IMR-90 (cell line): ENCODE measurements at regions not wholly inside any gene's neighbourhood (a gene's known extent, or its start where the extent isn't known, plus 50 kb on each side); places are given as distances from the start of the nearest gene placed in this dataset.

Experiments used
- ATAC-seq: fragments of 200-7000 bp; cut with Tn5 transposase; 2 replicates; pipeline ENCODE4 v1.9.1; 2020; ENCODE audit warnings: low read depth, mild to moderate bottlenecking, moderate library complexity
- BruUV-seq: library from RNA; stranded (reverse); fragments of 400-500 nt; replicated peaks from 2 replicates; lab custom pipeline; 2021; lab: Mats Ljungman, UMichigan
- CTCF ChIA-PET: fragments of 300-600 bp; formaldehyde crosslinking; extraction: SDS; loops from one replicate; lab custom pipeline; 2021; ENCODE audit warnings: antibody characterized with exemption; lab: Yijun Ruan, JAX
- POLR2A ChIA-PET: fragments of 300-600 bp; sonication (Branson Sonifier 250); formaldehyde crosslinking; loops from one replicate; lab custom pipeline; 2022; ENCODE audit warnings: antibody characterized with exemption; ENCODE audit not compliant: unreplicated experiment; lab: Charles Lee
- DNase-seq: peaks from one replicate; pipeline ENCODE4 v3.0.0; 2013
- H2AFZ ChIP-seq: replicated peaks from 2 replicates; pipeline ENCODE3; 2013; ENCODE audit warnings: low read length, mild to moderate bottlenecking; ENCODE audit not compliant: poor library complexity
- H2AK5ac ChIP-seq: 2 replicates; pipeline ENCODE4 v1.6.1; 2013; ENCODE audit warnings: low read depth, low read length, inconsistent platforms
- H2AK9ac ChIP-seq: replicated peaks from 2 replicates; pipeline ENCODE3; 2013; ENCODE audit warnings: mild to moderate bottlenecking, low read depth, low read length, moderate library complexity; ENCODE audit not compliant: poor library complexity
- H2BK120ac ChIP-seq: 2 replicates; pipeline ENCODE4 v1.6.1; 2013; ENCODE audit warnings: low read depth, low read length, inconsistent platforms
- H2BK15ac ChIP-seq: 3 replicates; pipeline ENCODE4 v1.6.1; 2013; ENCODE audit warnings: low read depth, low read length, inconsistent platforms
- H2BK20ac ChIP-seq: 2 replicates; pipeline ENCODE4 v1.6.1; 2013; ENCODE audit warnings: low read depth, mild to moderate bottlenecking, inconsistent platforms, low read length, moderate library complexity
- H2BK5ac ChIP-seq: 2 replicates; pipeline ENCODE4 v1.6.1; 2013; ENCODE audit warnings: mild to moderate bottlenecking, low read depth, low read length, inconsistent platforms; ENCODE audit not compliant: poor library complexity, severe bottlenecking
- H3K14ac ChIP-seq: replicated peaks from 2 replicates; pipeline ENCODE4 v1.6.1; 2013; ENCODE audit warnings: low read depth, low read length, inconsistent platforms
- H3K18ac ChIP-seq: 2 replicates; pipeline ENCODE4 v1.6.1; 2013; ENCODE audit warnings: low read depth, low read length, control low read depth
- H3K23ac ChIP-seq: 2 replicates; pipeline ENCODE4 v1.6.1; 2013; ENCODE audit warnings: low read depth, low read length, inconsistent platforms
- H3K27ac ChIP-seq: 2 replicates; pipeline ENCODE4 v1.5.1; 2013; ENCODE audit warnings: mild to moderate bottlenecking, control low read depth, low read length; ENCODE audit not compliant: insufficient read depth
- H3K27me3 ChIP-seq: 2 replicates; pipeline ENCODE4 v1.6.1; 2013; ENCODE audit warnings: low read length; ENCODE audit not compliant: control insufficient read depth, insufficient read depth
- H3K36me3 ChIP-seq: 2 replicates; pipeline ENCODE4 v1.6.1; 2013; ENCODE audit warnings: low read length, mixed read lengths; ENCODE audit not compliant: control insufficient read depth, insufficient read depth
- H3K4ac ChIP-seq: 2 replicates; pipeline ENCODE4 v1.6.1; 2013; ENCODE audit warnings: low read depth, low read length, inconsistent platforms
- H3K4me1 ChIP-seq: 2 replicates; pipeline ENCODE4 v1.6.1; 2013; ENCODE audit warnings: low read length, mixed read lengths; ENCODE audit not compliant: control insufficient read depth, insufficient read depth
- H3K4me2 ChIP-seq: 2 replicates; pipeline ENCODE4 v1.6.1; 2013; ENCODE audit warnings: low read depth, mild to moderate bottlenecking, control low read depth, low read length, moderate library complexity
- H3K4me3 ChIP-seq: 2 replicates; pipeline ENCODE4 v1.5.1; 2013; ENCODE audit warnings: low read depth, mild to moderate bottlenecking, control low read depth, low read length, moderate library complexity; ENCODE audit not compliant: insufficient read depth
- H3K56ac ChIP-seq: 2 replicates; pipeline ENCODE4 v1.6.1; 2013; ENCODE audit warnings: low read length, inconsistent platforms; ENCODE audit not compliant: insufficient read depth; ENCODE audit errors: extremely low read depth
- H3K79me1 ChIP-seq, 2 experiments: 2 replicates each; pipeline ENCODE4 v1.6.1; 2013; ENCODE audit warnings: low read length in 2 of 2, inconsistent platforms in 1 of 2, low read depth in 1 of 2
- H3K9ac ChIP-seq: 2 replicates; pipeline ENCODE4 v1.6.1; 2013; ENCODE audit warnings: low read depth, low read length, control low read depth
- H3K9me1 ChIP-seq: 2 replicates; pipeline ENCODE4 v1.6.1; 2013; ENCODE audit warnings: low read length, inconsistent platforms; ENCODE audit not compliant: insufficient read depth
- H3K9me3 ChIP-seq: 2 replicates; pipeline ENCODE4 v1.6.1; 2013; ENCODE audit warnings: low read length; ENCODE audit not compliant: control insufficient read depth, insufficient read depth
- H4K20me1 ChIP-seq: 2 replicates; pipeline ENCODE4 v1.6.1; 2013; ENCODE audit warnings: low read length, inconsistent platforms; ENCODE audit not compliant: insufficient read depth
- H4K5ac ChIP-seq: 2 replicates; pipeline ENCODE4 v1.6.1; 2013; ENCODE audit warnings: mild to moderate bottlenecking, low read depth, low read length, control low read depth
- H4K8ac ChIP-seq, 2 experiments: 2 replicates each; pipeline ENCODE4 v1.6.1; 2013; ENCODE audit warnings: low read depth in 2 of 2, low read length in 2 of 2, control low read depth in 1 of 2, inconsistent platforms in 1 of 2
- H4K91ac ChIP-seq: 2 replicates; pipeline ENCODE4 v1.6.1; 2013; ENCODE audit warnings: low read depth, low read length, inconsistent platforms; ENCODE audit not compliant: insufficient read depth
- BHLHE40 ChIP-seq: fragments of 150-350 bp; IDR thresholded peaks from 2 replicates; pipeline ENCODE4 v1.6.1; 2016; ENCODE audit warnings: mild to moderate bottlenecking, low read depth, low read length
- CHD1 ChIP-seq: IDR thresholded peaks from 2 replicates; pipeline ENCODE4 v1.6.1; 2012; ENCODE audit warnings: low read depth, low read length, improper control_type of control experiment
- MAFK ChIP-seq: IDR thresholded peaks from 2 replicates; pipeline ENCODE4 v1.6.1; 2012; ENCODE audit warnings: low read depth, low read length, improper control_type of control experiment
- MAZ ChIP-seq: IDR thresholded peaks from 2 replicates; pipeline ENCODE4 v1.6.1; 2012; ENCODE audit warnings: low read depth, mild to moderate bottlenecking, low read length, improper control_type of control experiment, moderate library complexity, borderline replicate concordance
- NFE2L2 ChIP-seq: fragments of 150-350 bp; IDR thresholded peaks from 2 replicates; pipeline ENCODE4 v1.6.1; 2016; ENCODE audit warnings: low read depth, mild to moderate bottlenecking, low read length
- RCOR1 ChIP-seq: IDR thresholded peaks from 2 replicates; pipeline ENCODE4 v1.6.1; 2012; ENCODE audit warnings: mild to moderate bottlenecking, low read length, improper control_type of control experiment; ENCODE audit not compliant: insufficient replicate concordance
- SMC3 ChIP-seq: fragments of 150-350 bp; IDR thresholded peaks from 2 replicates; pipeline ENCODE4 v1.6.1; 2016; ENCODE audit warnings: low read depth, mild to moderate bottlenecking, antibody characterized with exemption, low read length, moderate library complexity
- WGBS, 2 experiments: methylation state at CpG; one replicate each; pipeline versions ENCODE4 v1.1.5 to v1.1.7; 2013; ENCODE audit warnings: missing lambda C conversion rate in 2 of 2; ENCODE audit not compliant: insufficient read length in 1 of 2; ENCODE audit errors: extremely low coverage in 2 of 2; 5-methylcytosine and 5-hydroxymethylcytosine counted together
- dilution Hi-C: fragments of 300-500 bp; cut with HindIII; formaldehyde crosslinking; loops from one replicate; pipeline ENCODE4 v1.14.3; 2018; ENCODE audit warnings: low sequenced_read_pairs; ENCODE audit not compliant: unreplicated experiment
- in situ Hi-C: fragments of 300-500 bp; cut with MboI; formaldehyde crosslinking; loops from 3 replicates; pipeline ENCODE4 v1.14.3; 2019; ENCODE audit warnings: low sequenced_read_pairs, inconsistent platforms, mixed read lengths
- intact Hi-C: fragments of 100-400 bp; cut with micrococcal nuclease; formaldehyde crosslinking; loops from 2 replicates; pipeline ENCODE4 v1.10.0; 2022
- TF ChIP-seq, protein P1 (sequence below): fragments of 150-350 bp; IDR thresholded peaks from 2 replicates; pipeline ENCODE4 v1.6.1; 2017; ENCODE audit warnings: mild to moderate bottlenecking, antibody characterized with exemption, low read length, low read depth

DNA sequence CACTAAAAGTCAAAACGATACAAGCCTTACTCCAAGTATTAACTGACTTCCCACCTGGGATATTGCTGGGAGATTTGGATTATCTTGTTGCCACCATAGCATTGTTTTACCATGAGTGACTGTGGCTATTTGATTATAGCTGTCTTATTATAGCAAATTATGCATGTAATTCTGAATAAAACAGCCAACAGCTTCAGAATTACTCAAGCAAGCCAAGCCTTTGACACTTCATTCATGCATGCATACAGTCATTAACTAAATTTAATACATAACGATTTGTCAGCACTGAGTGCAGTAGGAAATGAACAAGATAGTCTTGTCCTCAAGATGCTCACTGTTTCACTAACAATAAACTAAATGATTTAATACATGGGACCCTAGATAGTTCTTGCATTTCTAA lies 133.0 kb upstream of the FRMD6 start:
- Histone ChIP-seq H3K9me3 (no peaks in the 10 kb centered on the region), H3K4me2 (no peak overlapping the region), H3K4me1 (peaks cover 2% of the 10 kb centered on the region; the same call in 1 of the 2 replicates), H4K91ac (no peak overlapping the region), H3K27ac (no peak overlapping the region), H3K27me3 (no peaks in the 10 kb centered on the region), H3K9ac (no peak overlapping the region), H2BK5ac (no peak overlapping the region), H2AFZ (no peak overlapping the region), H2BK120ac (no peak overlapping the region), H3K56ac (no peak overlapping the region), H3K79me1 (no peaks in the 10 kb centered on the region), H2AK5ac (no peak overlapping the region), H3K4ac (no peak overlapping the region), H3K14ac (no peak overlapping the region), H3K18ac (no peak overlapping the region), H2AK9ac (no peak overlapping the region), H3K9me1 (peaks cover 4% of the 10 kb centered on the region; the same call in 1 of the 2 replicates), H2BK20ac (no peak overlapping the region), H2BK15ac (no peak overlapping the region), H3K36me3 (no peaks in the 10 kb centered on the region), H4K5ac (no peak overlapping the region), H3K4me3 (no peak overlapping the region), H4K20me1 (no peaks in the 10 kb centered on the region), H4K8ac (no peak overlapping the region), H3K23ac (no peak overlapping the region)
- CTCF ChIA-PET, result no interaction called here
- ATAC-seq (no peak), DNase-seq (no peak)
- in situ Hi-C loops (no loop called here), intact Hi-C loops (no loop called here), dilution Hi-C loops (no loop called here)
- WGBS, 2 experiments, result no CpG with 5 or more reads among the region's 2 CpGs
- TF ChIP-seq NFE2L2 (no peak), RCOR1 (no peak), SMC3 (no peak), BHLHE40 (no peak), CHD1 (no peak), MAZ (no peak), MAFK (no peak)
- TF ChIP-seq, protein P1, sequence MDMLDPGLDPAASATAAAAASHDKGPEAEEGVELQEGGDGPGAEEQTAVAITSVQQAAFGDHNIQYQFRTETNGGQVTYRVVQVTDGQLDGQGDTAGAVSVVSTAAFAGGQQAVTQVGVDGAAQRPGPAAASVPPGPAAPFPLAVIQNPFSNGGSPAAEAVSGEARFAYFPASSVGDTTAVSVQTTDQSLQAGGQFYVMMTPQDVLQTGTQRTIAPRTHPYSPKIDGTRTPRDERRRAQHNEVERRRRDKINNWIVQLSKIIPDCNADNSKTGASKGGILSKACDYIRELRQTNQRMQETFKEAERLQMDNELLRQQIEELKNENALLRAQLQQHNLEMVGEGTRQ, result no peak
- POLR2A ChIA-PET, result no interaction called here
- no TSS peak for BruUV-seq
